OCI-LY3 (cell line): ENCODE measurements at regions not wholly inside any gene's neighbourhood (a gene's known extent, or its start where the extent isn't known, plus 50 kb on each side); places are given as distances from the start of the nearest gene placed in this dataset.

ENCODE experiments used
- CTCF ChIP-seq: fragments of 200-600, 300-600 bp; sonication (generic); IDR thresholded peaks from 2 replicates; pipeline ENCODE4 v1.5.1; 2014; ENCODE audit warnings: antibody characterized with exemption, low read length, low read depth
- EZH2phosphoT487 ChIP-seq: fragments of 200-600 bp; shearing (Covaris generic); IDR thresholded peaks from 2 replicates; pipeline ENCODE4 v1.6.1; 2018; ENCODE audit warnings: antibody characterized with exemption, mixed run types, low read depth

- no peak for TF ChIP-seq CTCF
- TF ChIP-seq EZH2phosphoT487: no peak
Measured at GRCh38 chr4:32986236-32986635, 2266.1 kb downstream of the PCDH7 start.
